K562 (cell line): ENCODE measurements at regions not wholly inside any gene's neighbourhood (a gene's known extent, or its start where the extent isn't known, plus 50 kb on each side); places are given as distances from the start of the nearest gene placed in this dataset.

Experiments used
- BRD9 ChIP-seq: fragments of 450-650 bp; IDR thresholded peaks from 2 replicates; pipeline ENCODE4 v1.6.1; 2018; ENCODE audit warnings: low read depth; ENCODE audit not compliant: partially characterized antibody
- CHCHD3 ChIP-seq: fragments of 250-450 bp; sonication (Bioruptor Pico); IDR thresholded peaks from 2 replicates; pipeline ENCODE4 v2.1.2; 2022; ENCODE audit warnings: mild to moderate bottlenecking
- CTCFL ChIP-seq: IDR thresholded peaks from 2 replicates; pipeline ENCODE4 v1.6.1; 2011; ENCODE audit warnings: borderline replicate concordance, low read depth, mild to moderate bottlenecking, moderate library complexity, low read length; ENCODE audit not compliant: insufficient read depth, poor library complexity, severe bottlenecking
- CXXC5 ChIP-seq: fragments of 250-450 bp; sonication (Bioruptor Pico); IDR thresholded peaks from 2 replicates; pipeline ENCODE4 v1.8.0; 2022; ENCODE audit warnings: inconsistent platforms, mild to moderate bottlenecking, moderate library complexity
- DIDO1 ChIP-seq: fragments of 450-650 bp; IDR thresholded peaks from 2 replicates; pipeline ENCODE4 v1.6.1; 2016; ENCODE audit warnings: low read depth, missing biosample characterization, missing genetic modification characterization
- DPF2 ChIP-seq: fragments of 450-650 bp; IDR thresholded peaks from 2 replicates; pipeline ENCODE4 v1.6.1; 2016
- EGR1 ChIP-seq: fragments of 450-650 bp; conservative IDR thresholded peaks from 2 replicates; pipeline ENCODE4 v1.6.1; 2017; ENCODE audit warnings: mild to moderate bottlenecking
- FOXM1 ChIP-seq, 2 experiments: fragments of 450-650 bp in 1 of 2; sonication (generic) in 1 of 2; formaldehyde crosslinking in 1 of 2; IDR thresholded peaks; 2 replicates each; pipeline versions ENCODE4 v1.6.1 to v1.9.0; 2017 to 2022; ENCODE audit warnings: low read depth in 2 of 2, mild to moderate bottlenecking in 2 of 2, missing genetic modification reagents in 1 of 2, moderate library complexity in 1 of 2
- HIVEP1 ChIP-seq: fragments of 250-450 bp; sonication (Bioruptor Pico); IDR thresholded peaks from 2 replicates; pipeline ENCODE4 v1.4.0; 2020; ENCODE audit warnings: mild to moderate bottlenecking
- NR3C1 ChIP-seq: sonication (generic); formaldehyde crosslinking; IDR thresholded peaks from 2 replicates; pipeline ENCODE4 v1.8.1; 2022; ENCODE audit warnings: missing genetic modification reagents
- NR4A1 ChIP-seq, 2 experiments: fragments of 250-450 bp in 1 of 2; fragments of 450-650 bp in 1 of 2; sonication (Bioruptor Pico) in 1 of 2; IDR thresholded peaks; 2 replicates each; pipeline versions ENCODE4 v1.4.0 to v1.6.1; 2016 to 2020; ENCODE audit warnings: mild to moderate bottlenecking in 2 of 2, missing compliant biosample characterization in 1 of 2, missing genetic modification characterization in 1 of 2, moderate library complexity in 1 of 2
- POLR2AphosphoS2 ChIP-seq: IDR thresholded peaks from 2 replicates; pipeline ENCODE4 v1.6.1; 2012; ENCODE audit warnings: low read length, improper control_type of control experiment
- RBM39 ChIP-seq: fragments of 200-400 bp; formaldehyde crosslinking; optimal IDR thresholded peaks from 2 replicates; pipeline ENCODE3; 2018; ENCODE audit warnings: low read depth, low read length
- SIN3A ChIP-seq, 2 experiments: fragments of 150-350 bp in 1 of 2; IDR thresholded peaks; 2 replicates each; pipeline ENCODE4 v1.6.1; 2011 to 2016; ENCODE audit warnings: borderline replicate concordance in 2 of 2, low read depth in 2 of 2, low read length in 2 of 2, mild to moderate bottlenecking in 2 of 2, moderate library complexity in 2 of 2; ENCODE audit not compliant: control insufficient read depth in 1 of 2
- SNIP1 ChIP-seq: fragments of 450-650 bp; IDR thresholded peaks from 2 replicates; pipeline ENCODE4 v1.7.1; 2017; ENCODE audit warnings: low read depth, mild to moderate bottlenecking
- TGIF2 ChIP-seq: sonication (generic); formaldehyde crosslinking; IDR thresholded peaks from 2 replicates; pipeline ENCODE4 v1.8.1; 2022; ENCODE audit warnings: mild to moderate bottlenecking, missing genetic modification reagents, moderate library complexity
- TRIM24 ChIP-seq, 2 experiments: fragments of 450-650 bp; IDR thresholded peaks; 2 replicates each; pipeline ENCODE4 v1.6.1; 2016
- ZNF217 ChIP-seq: sonication (generic); formaldehyde crosslinking; IDR thresholded peaks from 2 replicates; pipeline ENCODE4 v1.8.0; 2022; ENCODE audit warnings: mild to moderate bottlenecking, missing genetic modification reagents
- ZNF263 ChIP-seq: sonication (generic); formaldehyde crosslinking; IDR thresholded peaks from 2 replicates; pipeline ENCODE4 v1.8.0; 2022; ENCODE audit warnings: mild to moderate bottlenecking, missing genetic modification reagents, borderline replicate concordance
- ZNF586 ChIP-seq: fragments of 450-650 bp; formaldehyde crosslinking; conservative IDR thresholded peaks from 2 replicates; pipeline ENCODE4 v1.4.0; 2020; ENCODE audit warnings: mild to moderate bottlenecking, moderate library complexity
- ZNF766 ChIP-seq: fragments of 200-800 bp; sonication (Bioruptor generic); conservative IDR thresholded peaks from 2 replicates; pipeline ENCODE4 v1.6.1; 2016; ENCODE audit warnings: missing genetic modification characterization, missing compliant biosample characterization
- ZNF778 ChIP-seq: fragments of 450-650 bp; formaldehyde crosslinking; IDR thresholded peaks from 2 replicates; pipeline ENCODE4 v1.4.0; 2020; ENCODE audit warnings: mild to moderate bottlenecking, moderate library complexity
- ZNF79 ChIP-seq: fragments of 250-450 bp; sonication (Bioruptor Pico); IDR thresholded peaks from 2 replicates; pipeline ENCODE4 v1.4.0; 2020; ENCODE audit warnings: low read depth, mild to moderate bottlenecking, moderate library complexity
- TF ChIP-seq, protein P1 (sequence below): sonication (generic); formaldehyde crosslinking; IDR thresholded peaks from 2 replicates; pipeline ENCODE4 v1.4.0; 2020; ENCODE audit warnings: mild to moderate bottlenecking, missing genetic modification reagents

GRCh38 chr7:106183952-106184351 is 71.8 kb upstream of the SYPL1 start (continued):
- TF ChIP-seq RBM39 (no peak), ZNF263 (CRISPR knock-in tag) (no peak), EGR1 (no peak), POLR2AphosphoS2 (no peak), NR3C1 (CRISPR knock-in tag) (no peak), ZNF586 (CRISPR knock-in tag) (no peak), TRIM24 (IDR thresholded peaks at IDR 0.05) (no peak), FOXM1 (IDR thresholded peaks at IDR 0.05; ENCODE audit: low read depth) (no peak), FOXM1 (CRISPR knock-in tag; IDR thresholded peaks at IDR 0.05; ENCODE audit: low read depth) (no peak), ZNF766 (CRISPR knock-in tag) (0 out of 2 replicates have a peak, but pooled peaks have one; percentile 63), DPF2 (no peak), ZNF778 (no peak), HIVEP1 (CRISPR knock-in tag) (no peak), BRD9 (no peak), CHCHD3 (CRISPR knock-in tag) (no peak), TGIF2 (no peak), DIDO1 (no peak), ZNF79 (CRISPR knock-in tag) (no peak), CXXC5 (CRISPR knock-in tag) (peak; percentile 33; the same call in 1 of the 2 replicates), CTCFL (no peak), ZNF217 (CRISPR knock-in tag) (no peak), SIN3A (IDR thresholded peaks at IDR 0.05; ENCODE audit: borderline replicate concordance in 2 of 2, control insufficient read depth in 1 of 2, low read depth in 2 of 2, low read length in 2 of 2) (no peak), SNIP1 (no peak), NR4A1 (CRISPR knock-in tag; IDR thresholded peaks at IDR 0.05) (no peak), NR4A1 (tag; IDR thresholded peaks at IDR 0.05) (peak; percentile 78; the same call in 1 of the 2 replicates)
- TF ChIP-seq, protein P1, sequence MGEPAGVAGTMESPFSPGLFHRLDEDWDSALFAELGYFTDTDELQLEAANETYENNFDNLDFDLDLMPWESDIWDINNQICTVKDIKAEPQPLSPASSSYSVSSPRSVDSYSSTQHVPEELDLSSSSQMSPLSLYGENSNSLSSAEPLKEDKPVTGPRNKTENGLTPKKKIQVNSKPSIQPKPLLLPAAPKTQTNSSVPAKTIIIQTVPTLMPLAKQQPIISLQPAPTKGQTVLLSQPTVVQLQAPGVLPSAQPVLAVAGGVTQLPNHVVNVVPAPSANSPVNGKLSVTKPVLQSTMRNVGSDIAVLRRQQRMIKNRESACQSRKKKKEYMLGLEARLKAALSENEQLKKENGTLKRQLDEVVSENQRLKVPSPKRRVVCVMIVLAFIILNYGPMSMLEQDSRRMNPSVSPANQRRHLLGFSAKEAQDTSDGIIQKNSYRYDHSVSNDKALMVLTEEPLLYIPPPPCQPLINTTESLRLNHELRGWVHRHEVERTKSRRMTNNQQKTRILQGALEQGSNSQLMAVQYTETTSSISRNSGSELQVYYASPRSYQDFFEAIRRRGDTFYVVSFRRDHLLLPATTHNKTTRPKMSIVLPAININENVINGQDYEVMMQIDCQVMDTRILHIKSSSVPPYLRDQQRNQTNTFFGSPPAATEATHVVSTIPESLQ (CRISPR knock-in tag) = no peak
